ENCODE measurements at regions not wholly inside any gene's neighbourhood (a gene's known extent, or its start where the extent isn't known, plus 50 kb on each side); places are given as distances from the start of the nearest gene placed in this dataset.
"Not testable (repeated sequence)": the region's sequence is repeated elsewhere in the genome, so short reads cannot be mapped to it uniquely, and the experiment has no call there.

- DNase-seq, result no peak
Measured at GRCh38 chr5:127213231-127213630, 77.4 kb upstream of the MEGF10 start.

DNA sequence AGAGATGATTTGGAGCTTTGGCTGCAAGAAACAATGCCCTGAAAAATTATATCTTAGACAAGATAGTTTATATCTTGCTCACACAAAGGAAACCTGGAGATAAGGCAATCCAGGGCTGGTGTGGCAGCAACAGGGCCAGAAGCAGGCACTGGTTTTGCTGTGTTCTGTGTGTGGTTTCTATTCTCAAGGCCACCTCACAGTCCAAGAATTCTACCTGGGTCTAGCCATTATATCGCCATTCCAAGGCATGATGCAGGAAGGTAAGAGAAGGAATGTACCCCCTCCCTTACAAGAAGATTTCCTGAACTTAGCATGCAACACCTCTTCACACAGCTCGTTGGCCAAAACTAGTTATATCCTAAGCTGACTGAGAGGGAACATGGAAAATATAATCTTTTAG is 74.5 kb upstream of the MEGF10 start:
- no peak for DNase-seq

GRCh38 chr5:127216898-127217675 is 73.5 kb upstream of the MEGF10 start:
- DNase-seq, result peak in 1 of 3 donors; percentile 35

- DNase-seq, result not testable (repeated sequence)
Measured at GRCh38 chr5:127221936-127222335, 68.7 kb upstream of the MEGF10 start.

DNA sequence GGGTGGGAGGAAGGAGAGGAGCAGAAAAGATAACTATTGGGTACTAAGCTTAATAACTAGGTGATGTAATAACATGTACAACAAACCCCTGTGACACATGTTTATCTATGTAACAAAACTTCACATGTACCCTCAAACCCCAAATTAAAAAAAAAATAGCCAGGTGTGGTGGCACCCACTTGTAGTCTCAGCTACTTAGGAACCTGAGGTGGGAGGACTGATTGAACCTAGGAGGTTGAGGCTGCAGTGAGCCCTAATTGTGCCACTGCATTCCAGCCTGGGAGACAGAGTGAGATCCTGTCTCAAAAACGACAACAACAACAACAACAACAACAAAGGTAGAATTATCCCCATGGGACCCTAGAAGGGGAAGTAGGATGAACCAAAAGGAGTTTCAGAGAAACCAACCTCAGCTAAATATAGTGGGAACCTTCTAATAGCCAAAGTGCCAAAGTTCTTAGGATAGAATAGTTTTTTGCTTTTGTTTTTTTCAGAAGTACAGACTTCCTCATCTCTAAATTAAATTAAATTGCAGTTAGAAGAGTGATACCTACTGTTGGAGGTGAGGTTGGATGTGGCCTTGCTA is 67.9 kb upstream of the MEGF10 start:
- DNase-seq, result not testable (repeated sequence)

GRCh38 chr5:127223256-127223974 is 67.2 kb upstream of the MEGF10 start:
- no peak for DNase-seq

GRCh38 chr5:127227881-127228280 is 62.7 kb upstream of the MEGF10 start:
- DNase-seq, result no peak

GRCh38 chr5:127228540-127229184 is 61.9 kb upstream of the MEGF10 start:
- no peak for DNase-seq

- peak in 2 of 3 donors; percentile 52 to 84 for DNase-seq
Measured at GRCh38 chr5:127229185-127229889, 61.3 kb upstream of the MEGF10 start.

DNA sequence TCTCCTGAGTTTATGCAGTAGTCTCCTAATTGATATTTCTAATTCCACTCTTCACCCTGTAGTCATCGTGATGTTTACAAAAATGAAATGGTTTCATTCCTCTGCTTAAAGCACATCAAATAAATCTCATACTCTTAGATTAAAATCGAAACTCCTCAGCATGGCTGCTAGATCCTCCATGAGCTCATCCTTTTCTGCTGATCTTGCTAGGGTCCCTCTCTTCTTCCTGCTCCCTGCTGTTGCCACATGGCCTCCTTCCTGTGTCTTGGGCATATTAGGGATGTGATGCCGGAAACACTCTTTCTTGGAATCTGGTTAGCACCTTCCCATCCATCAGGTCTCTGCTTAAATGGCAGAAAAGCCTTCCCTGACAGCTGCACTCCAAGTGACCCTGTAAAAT is 59.5 kb upstream of the MEGF10 start:
- no peak for DNase-seq

DNA sequence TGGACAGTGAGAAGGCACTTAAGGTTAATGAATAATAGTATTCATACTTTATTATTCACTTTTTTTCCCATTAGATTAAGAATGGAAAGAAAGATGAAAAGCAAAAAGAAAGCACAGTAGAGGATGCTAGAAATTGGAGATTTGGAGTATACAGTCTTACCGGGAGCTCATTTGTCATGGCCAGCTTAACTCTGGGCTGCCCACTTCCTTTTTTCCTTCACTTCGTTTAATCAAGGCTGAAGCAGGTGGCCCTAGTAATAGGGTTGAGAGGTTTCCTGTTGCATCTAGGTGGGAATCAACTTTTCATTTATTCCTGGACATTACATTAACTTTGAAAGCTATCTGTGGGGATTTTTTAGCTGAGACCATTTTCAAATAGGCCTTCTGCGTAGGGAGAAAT is 57.0 kb upstream of the MEGF10 start:
- DNase-seq, result no peak

- DNase-seq, result no peak
Measured at GRCh38 chr5:127235136-127235535, 55.5 kb upstream of the MEGF10 start.

DNA sequence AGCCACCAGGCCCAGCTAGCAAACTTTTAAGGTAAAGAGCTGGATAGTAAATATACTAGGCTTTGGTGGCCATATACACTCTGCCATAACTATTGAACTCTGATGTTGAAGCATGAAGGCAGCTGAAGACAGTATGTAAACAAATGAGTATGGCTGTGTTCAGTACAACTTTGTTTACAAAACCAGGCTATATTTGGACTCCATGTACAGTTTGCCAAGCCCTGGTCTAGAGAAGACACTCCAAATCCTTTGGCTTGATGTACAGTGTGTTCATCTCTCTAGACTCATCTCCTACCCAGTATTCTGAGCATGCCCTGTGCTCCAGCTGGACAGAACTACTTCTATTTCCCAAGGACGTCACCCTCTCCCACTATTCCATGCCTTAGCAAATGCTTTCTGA is 54.3 kb upstream of the MEGF10 start:
- DNase-seq, result no peak
